CD4-positive, alpha-beta T cell treated with Interleukin-2 at 100 ng/mL for 4 hours (primary cell): ENCODE measurements at regions not wholly inside any gene's neighbourhood (a gene's known extent, or its start where the extent isn't known, plus 50 kb on each side); places are given as distances from the start of the nearest gene placed in this dataset.
"Not testable (repeated sequence)": the region's sequence is repeated elsewhere in the genome, so short reads cannot be mapped to it uniquely, and the experiment has no call there.

Experiments
- DNase-seq: peaks from one replicate; pipeline ENCODE4 v3.0.0-alpha.2; 2020; ENCODE audit warnings: low spot score

GRCh38 chr4:154907345-154908045 lies 126.4 kb downstream of the RBM46 start:
- not testable (repeated sequence) for DNase-seq

- no peak for DNase-seq
Observed at GRCh38 chr4:154908168-154908567, 127.1 kb downstream of the RBM46 start.

DNA sequence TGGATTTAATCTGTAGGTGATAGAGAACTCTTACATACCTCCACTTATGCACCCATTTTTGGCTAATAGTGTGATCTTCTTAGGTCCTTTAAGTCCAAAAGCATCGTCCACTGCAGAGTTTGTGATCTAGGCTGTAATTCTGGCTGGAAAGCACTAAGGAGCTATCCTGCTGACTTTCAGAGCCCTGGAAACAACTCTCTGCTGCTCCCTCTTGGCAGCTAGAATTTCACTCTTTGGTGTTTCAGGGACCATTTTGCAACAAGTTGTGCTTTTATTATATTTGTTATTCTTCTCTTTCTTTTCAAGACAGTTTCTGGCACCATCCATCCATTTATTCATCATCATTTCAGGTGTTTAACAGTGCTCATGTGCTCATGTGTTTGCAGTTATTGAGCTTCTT lies 130.0 kb downstream of the RBM46 start:
- no peak for DNase-seq

DNA sequence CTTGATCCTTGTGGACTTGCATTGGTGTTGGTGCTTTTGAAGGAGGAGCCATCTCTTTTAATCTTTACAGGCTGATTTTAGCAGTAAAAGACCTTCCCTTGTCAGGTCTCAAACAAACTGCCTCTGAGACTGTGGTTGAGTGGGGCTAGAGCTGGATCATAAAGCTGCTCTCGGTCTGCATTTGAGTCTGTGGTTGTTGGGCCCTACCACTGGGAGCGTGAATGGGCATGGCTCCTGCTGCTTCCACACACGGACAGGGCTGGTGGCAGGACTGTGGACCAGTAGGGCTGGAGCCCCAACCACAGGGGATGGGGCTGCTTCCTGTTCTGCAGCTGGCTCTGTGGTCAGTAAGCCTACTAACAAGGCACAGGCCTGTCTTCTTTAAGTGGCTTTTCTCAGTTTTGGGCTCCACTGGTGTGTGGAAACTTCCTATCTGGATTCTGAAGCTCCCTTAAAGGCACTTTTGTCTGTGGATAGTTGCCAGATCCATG lies 130.6 kb downstream of the RBM46 start:
- no peak for DNase-seq

DNA sequence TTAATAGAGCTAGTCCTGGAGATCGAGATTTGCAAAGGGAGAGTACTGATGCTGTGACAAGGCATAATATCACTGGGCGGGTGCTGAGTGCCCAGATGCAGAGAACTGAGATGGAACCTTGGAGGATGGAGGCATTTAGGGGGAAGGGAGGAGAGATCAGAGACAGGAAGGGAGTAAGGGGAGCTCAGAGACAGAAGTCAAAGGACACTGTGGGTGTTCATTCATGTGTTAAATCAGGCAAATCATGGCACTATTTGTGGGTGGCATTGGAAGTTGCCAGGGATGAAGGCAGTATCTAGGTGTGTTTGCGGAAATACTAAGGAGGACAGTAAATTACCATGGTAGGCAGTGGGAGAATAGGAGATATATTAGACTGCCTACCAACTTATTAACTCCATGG lies 135.0 kb downstream of the RBM46 start:
- DNase-seq, result no peak

DNA sequence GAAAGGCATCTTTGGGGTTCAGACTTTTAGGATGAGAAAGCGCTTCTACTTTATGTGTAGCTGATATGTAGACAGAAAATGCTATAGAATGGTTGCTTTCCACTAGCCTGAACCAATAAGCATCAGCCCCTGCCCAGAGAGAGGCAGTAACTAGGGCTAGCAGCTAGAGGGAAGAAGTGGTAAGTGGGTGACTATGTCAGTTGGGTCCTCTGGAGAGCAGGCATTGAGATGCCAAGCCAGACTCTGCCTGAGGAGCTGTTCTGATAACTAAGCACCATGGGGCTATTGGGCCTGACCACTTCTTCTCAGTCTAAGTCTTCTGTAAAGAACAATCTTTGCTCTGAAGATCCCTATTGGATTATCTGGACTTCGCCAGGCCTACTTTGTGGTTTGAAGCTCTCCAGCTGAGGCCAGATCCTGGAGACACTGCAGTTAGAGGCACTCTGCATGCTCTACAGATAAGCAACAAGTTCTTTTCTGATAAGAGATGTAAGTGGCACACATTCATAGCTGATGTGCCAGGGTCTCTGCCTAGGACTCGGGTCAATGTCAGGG lies 146.1 kb downstream of the RBM46 start:
- DNase-seq, result no peak

DNA sequence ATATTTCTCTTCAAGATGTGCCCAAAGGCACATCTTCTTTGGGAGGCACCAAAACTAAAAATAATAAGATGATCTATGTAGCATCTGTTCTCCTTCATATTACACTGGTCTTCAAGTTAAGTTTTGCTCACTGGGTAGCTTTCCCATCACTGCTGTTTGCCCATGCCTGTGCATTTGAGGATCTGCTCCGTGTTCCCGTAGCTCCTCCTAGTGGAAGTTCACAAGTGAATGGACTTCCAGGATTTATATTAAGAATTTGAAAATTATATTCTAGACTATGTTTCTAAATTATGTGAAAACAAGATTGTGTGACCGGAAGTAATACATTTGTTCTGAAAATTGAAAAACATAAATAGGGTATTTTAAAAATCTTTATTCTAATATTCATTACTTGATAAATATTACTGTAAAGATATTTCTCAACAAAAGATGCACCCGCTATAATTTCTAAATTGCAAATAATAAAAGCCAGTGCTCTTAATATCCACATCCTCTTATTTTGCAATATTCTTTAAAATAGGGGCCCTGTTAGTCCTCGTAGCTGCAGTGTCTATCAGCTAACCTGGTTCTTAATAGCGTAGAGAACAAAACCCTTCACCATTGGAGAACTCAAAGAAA lies 147.7 kb downstream of the RBM46 start:
- DNase-seq, result no peak

DNA sequence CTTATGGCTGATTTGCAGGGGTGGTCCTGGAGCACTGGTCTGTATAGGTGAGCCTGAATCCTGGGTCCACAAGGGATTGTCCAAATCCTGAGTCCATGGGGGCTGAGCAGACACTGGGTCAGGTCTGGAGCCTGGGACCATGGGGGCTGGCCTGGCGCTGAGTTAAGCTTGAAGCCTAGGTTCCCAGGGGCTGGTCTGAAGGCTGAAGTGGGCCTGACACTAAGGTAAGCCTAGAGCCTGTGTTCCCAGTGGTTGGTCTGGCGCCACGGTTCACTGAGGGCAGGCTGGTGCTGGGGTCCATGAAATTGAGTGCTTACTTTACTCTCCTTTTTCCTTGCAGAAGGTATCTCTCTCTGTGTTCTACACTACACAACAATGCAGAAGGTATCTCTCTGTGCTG lies 155.8 kb downstream of the RBM46 start:
- DNase-seq, result no peak

- no peak for DNase-seq
Observed at GRCh38 chr4:154939851-154940250, 158.8 kb downstream of the RBM46 start.

GRCh38 chr4:154942176-154942575 lies 161.1 kb downstream of the RBM46 start:
- no peak for DNase-seq

DNA sequence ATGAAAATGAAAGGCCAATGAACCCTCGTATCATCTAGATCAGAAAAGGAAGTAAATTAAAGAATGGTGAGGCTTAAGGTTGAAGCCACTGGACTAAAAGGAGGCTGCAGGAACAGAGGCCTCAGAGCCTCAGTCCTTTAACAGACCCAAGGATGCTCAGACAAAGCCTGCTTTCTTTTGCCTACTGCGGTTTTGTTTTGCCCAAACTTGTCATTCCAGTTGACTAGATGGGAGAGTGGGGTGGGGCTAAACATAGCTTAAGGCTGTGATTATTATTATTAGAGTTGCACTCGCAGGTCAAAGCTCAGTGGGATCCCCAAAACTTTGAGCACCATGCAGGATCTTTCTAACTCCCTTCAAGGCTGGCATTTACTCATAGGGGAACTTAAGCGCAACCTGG lies 163.9 kb downstream of the RBM46 start:
- DNase-seq, result no peak

- DNase-seq, result no peak
Observed at GRCh38 chr4:154946113-154946512, 165.0 kb downstream of the RBM46 start.

- DNase-seq, result no peak
Observed at GRCh38 chr4:154953691-154954090, 172.6 kb downstream of the RBM46 start.

DNA sequence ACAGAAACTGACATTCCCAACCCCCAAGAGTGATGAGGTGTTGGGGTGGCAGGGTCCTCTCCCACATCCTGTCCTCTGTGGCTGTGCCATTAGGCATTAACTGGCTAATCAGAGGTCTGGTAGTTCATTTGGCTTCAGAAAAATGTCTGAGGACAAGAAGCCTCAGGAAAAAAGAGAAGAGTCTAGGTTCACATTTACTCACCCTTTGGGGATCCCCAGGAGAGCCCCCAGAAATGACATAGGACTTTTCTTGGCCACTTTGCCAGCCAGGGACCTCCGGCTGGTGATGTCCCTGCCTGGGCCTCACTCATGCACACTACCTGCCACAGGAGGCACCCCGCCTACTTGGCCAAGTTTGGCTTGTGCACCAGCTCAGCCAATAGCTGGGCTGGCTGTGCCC lies 173.0 kb downstream of the RBM46 start:
- no peak for DNase-seq

GRCh38 chr4:154958121-154958520 lies 177.0 kb downstream of the RBM46 start:
- DNase-seq, result no peak

GRCh38 chr4:154958621-154959358 lies 177.7 kb downstream of the RBM46 start:
- no peak for DNase-seq

GRCh38 chr4:154959756-154960155 lies 178.7 kb downstream of the RBM46 start:
- DNase-seq, result no peak

- no peak for DNase-seq
Observed at GRCh38 chr4:154960476-154960875, 179.4 kb downstream of the RBM46 start.

DNA sequence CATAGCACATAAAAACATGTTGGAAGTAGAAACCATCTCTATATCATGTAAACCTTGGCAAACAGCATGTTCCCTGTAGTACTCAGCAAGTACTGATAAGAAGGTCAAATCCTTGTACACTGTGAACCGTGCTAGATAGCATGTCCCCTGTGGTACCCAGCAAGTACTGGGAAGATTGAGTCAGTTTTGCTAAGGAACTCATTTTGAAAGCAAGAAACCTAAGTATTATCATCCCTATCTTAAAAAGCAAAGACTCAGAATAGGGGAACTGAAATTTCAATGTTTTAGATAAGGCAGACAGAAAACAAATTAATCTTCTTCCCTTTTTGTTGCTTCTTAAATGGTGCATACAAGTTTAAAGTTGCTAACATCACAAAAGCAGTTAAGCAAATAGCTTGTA lies 180.2 kb downstream of the RBM46 start:
- no peak for DNase-seq

GRCh38 chr4:154973244-154974035 lies 192.4 kb downstream of the RBM46 start:
- DNase-seq, result no peak

DNA sequence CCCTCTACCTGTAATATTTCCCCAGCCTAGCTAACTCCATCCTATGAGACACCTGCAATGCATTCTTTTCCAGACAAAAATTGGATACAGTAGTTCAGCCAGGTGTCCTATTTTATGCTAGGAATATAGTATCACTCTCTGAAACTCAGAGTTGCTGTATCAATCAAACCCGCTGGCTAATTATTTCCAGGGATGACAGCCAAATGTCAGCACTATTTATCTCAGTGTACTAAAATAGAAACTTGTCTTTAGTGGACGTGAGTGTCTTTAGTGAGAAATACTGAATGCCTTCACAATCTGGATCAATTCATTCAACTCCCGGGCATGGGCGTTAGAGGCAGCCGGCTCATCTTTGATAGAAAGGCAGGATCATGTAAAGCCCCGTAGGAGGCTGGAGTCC lies 196.2 kb downstream of the RBM46 start:
- no peak for DNase-seq
